OCI-LY1 (cell line): ENCODE measurements at regions not wholly inside any gene's neighbourhood (a gene's known extent, or its start where the extent isn't known, plus 50 kb on each side); places are given as distances from the start of the nearest gene placed in this dataset.

Experiments
- CTCF ChIP-seq: fragments of 200-600 bp; sonication (generic), shearing (Covaris generic); IDR thresholded peaks from 2 replicates; pipeline ENCODE4 v1.5.1; 2017; ENCODE audit warnings: mild to moderate bottlenecking, antibody characterized with exemption, low read length, moderate library complexity, mixed read lengths
- EZH2 ChIP-seq: fragments of 200-600 bp; sonication (generic), shearing (Covaris generic); IDR thresholded peaks from 2 replicates; pipeline ENCODE4 v1.8.0; 2017; ENCODE audit warnings: borderline replicate concordance, mixed run types, mild to moderate bottlenecking, antibody characterized with exemption, low read length, moderate library complexity, mixed read lengths

GRCh38 chr5:161152415-161152940 lies 300.5 kb upstream of the ATP10B start:
- no peak for TF ChIP-seq CTCF
- TF ChIP-seq EZH2 = no peak
